GM19463 (cell line): ENCODE measurements at regions not wholly inside any gene's neighbourhood (a gene's known extent, or its start where the extent isn't known, plus 50 kb on each side); places are given as distances from the start of the nearest gene placed in this dataset.
"Not testable (repeated sequence)": the region's sequence is repeated elsewhere in the genome, so short reads cannot be mapped to it uniquely, and the experiment has no call there.

Experiments
- ATAC-seq: cut with Tn5 transposase; IDR thresholded peaks from one replicate; pipeline ENCODE4 v1.9.1; 2021; ENCODE audit warnings: mild to moderate bottlenecking, moderate library complexity; ENCODE audit not compliant: unreplicated experiment

- ATAC-seq = not testable (repeated sequence)
Measured at GRCh38 chr6:71007298-71007697, 50.4 kb upstream of the B3GAT2 start.

DNA sequence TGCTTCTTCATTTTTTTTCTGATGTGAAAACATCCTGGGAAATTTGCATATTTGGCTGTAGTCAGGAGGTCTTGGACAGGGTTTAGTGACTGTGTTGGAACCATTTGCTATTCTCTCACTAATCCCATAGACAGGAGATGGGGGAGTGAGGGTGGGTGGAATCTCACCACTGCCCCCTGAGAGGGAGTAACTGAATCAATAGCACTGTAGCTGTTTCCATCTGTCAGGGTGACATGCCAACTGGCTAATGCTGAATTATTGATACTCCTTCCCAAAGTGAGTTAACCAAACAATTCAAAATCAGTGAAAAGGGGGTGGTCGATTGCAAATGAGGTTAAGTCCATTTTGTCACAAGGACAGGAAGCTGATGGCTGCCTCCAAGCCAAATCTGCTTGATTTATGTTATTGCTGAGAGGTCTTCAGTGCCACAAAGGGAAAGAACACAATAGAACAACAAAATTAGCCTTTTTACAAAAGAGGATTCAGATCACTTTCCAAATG is 55.1 kb upstream of the B3GAT2 start:
- ATAC-seq = no peak

- peak; percentile 91 for ATAC-seq
Measured at GRCh38 chr6:71012866-71013469, 56.1 kb upstream of the B3GAT2 start.

GRCh38 chr6:71015392-71015791 is 58.5 kb upstream of the B3GAT2 start:
- no peak for ATAC-seq

GRCh38 chr6:71028236-71028876 is 71.5 kb upstream of the B3GAT2 start:
- ATAC-seq = no peak

DNA sequence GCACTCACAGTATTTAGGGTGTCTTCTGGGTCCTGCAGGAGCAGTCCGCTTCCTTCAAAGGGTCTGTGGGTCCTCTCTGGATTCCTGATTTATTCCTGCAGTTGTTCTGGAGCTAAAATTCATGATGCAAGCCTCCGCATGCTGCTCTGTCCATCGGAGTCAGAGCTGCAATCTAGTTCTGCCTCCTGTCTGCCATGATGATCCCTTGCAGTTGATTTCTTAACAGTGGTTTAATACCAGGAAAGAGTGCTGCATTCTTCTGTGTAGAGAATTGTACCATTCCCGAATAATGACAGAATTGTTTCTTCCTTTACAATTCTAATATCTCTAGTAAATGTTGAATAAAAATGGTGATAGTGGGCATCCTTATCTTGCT is 72.0 kb upstream of the B3GAT2 start:
- ATAC-seq = no peak

GRCh38 chr6:71029555-71029954 is 72.7 kb upstream of the B3GAT2 start:
- no peak for ATAC-seq

GRCh38 chr6:71031912-71032311 is 75.1 kb upstream of the B3GAT2 start:
- no peak for ATAC-seq

GRCh38 chr6:71033171-71033570 is 76.3 kb upstream of the B3GAT2 start:
- no peak for ATAC-seq

- no peak for ATAC-seq
Measured at GRCh38 chr6:71033890-71034289, 77.0 kb upstream of the B3GAT2 start.

GRCh38 chr6:71034563-71035345 is 77.9 kb upstream of the B3GAT2 start:
- no peak for ATAC-seq

DNA sequence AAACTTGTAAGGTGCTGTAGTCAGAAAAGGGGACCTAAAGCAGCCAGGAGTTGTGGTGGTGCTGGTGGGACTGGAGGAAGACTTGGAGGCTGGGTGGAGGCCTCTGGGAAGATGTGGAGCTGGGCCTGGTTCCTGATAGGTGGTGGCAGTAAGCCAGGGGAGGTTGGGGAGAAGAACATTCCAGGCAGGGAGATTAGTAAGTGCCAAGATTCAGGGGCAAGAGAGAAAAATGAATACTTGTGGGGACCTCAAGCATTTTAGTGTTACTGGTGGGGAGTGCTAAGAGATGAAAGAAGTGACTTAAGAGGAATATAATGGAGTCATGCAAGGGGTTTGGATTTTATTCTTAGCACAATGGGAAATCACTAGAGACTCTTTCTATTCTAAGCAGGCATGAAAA is 79.0 kb upstream of the B3GAT2 start:
- no peak for ATAC-seq

- ATAC-seq = no peak
Measured at GRCh38 chr6:71038711-71039344, 82.0 kb upstream of the B3GAT2 start.

GRCh38 chr6:71040043-71040442 is 83.2 kb upstream of the B3GAT2 start:
- ATAC-seq = no peak

GRCh38 chr6:71040841-71041240 is 84.0 kb upstream of the B3GAT2 start:
- no peak for ATAC-seq

DNA sequence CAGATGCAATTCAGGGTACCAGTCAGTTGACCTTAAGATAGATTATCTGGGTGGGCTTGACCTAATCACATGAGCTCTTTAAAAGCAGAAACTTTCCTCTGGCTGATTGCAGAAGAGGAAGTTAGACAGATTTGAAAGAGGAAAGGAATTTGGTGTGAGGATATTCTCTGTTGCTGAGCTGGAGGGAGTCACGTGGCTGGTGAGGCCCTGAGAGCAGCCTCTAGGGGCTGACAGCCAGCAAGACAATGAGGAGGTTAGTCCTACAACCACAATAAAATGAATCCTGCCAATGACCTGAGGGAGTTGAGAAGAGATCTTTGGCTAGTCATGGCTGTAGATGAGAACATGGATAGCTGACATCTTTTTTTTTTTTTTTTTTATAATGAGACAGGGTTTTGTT is 87.0 kb upstream of the B3GAT2 start:
- no peak for ATAC-seq

- no peak for ATAC-seq
Measured at GRCh38 chr6:71044753-71045152, 87.9 kb upstream of the B3GAT2 start.

- ATAC-seq = no peak
Measured at GRCh38 chr6:71045296-71045695, 88.4 kb upstream of the B3GAT2 start.

- no peak for ATAC-seq
Measured at GRCh38 chr6:71047417-71047816, 90.6 kb upstream of the B3GAT2 start.

- ATAC-seq = no peak
Measured at GRCh38 chr6:71048320-71049164, 91.7 kb upstream of the B3GAT2 start.
